Smooth muscle cell (in vitro differentiated cells): ENCODE measurements at regions not wholly inside any gene's neighbourhood (a gene's known extent, or its start where the extent isn't known, plus 50 kb on each side); places are given as distances from the start of the nearest gene placed in this dataset.

Source experiments
- DNase-seq: peaks from one replicate; lab custom pipeline; 2025; ENCODE audit not compliant: unreplicated experiment; lab: John Stamatoyannopoulos, UW
- H2AFZ ChIP-seq: fragments of 200-600 bp; sonication (generic); 2 replicates; pipeline ENCODE4 v1.6.0; 2016; ENCODE audit warnings: antibody characterized with exemption, low read depth, mild to moderate bottlenecking
- H3F3A ChIP-seq: fragments of 200-600 bp; sonication (generic); 2 replicates; pipeline ENCODE4 v1.6.0; 2017; ENCODE audit warnings: antibody characterized with exemption, low read depth
- H3K27ac ChIP-seq: fragments of 200-600 bp; sonication (generic); 2 replicates; pipeline ENCODE4 v1.5.1; 2016; ENCODE audit warnings: low read depth, mild to moderate bottlenecking
- H3K27me3 ChIP-seq: fragments of 200-600 bp; sonication (generic); 2 replicates; pipeline ENCODE4 v1.6.1; 2016; ENCODE audit warnings: low read depth, mild to moderate bottlenecking
- H3K36me3 ChIP-seq: fragments of 200-600 bp; sonication (generic); 2 replicates; pipeline ENCODE4 v1.5.1; 2016; ENCODE audit warnings: low read depth
- H3K4me1 ChIP-seq: fragments of 200-600 bp; sonication (generic); 2 replicates; pipeline ENCODE4 v1.5.1; 2016; ENCODE audit warnings: low read depth
- H3K4me2 ChIP-seq: fragments of 200-600 bp; sonication (generic); 2 replicates; pipeline ENCODE4 v1.6.0; 2016; ENCODE audit warnings: mild to moderate bottlenecking
- H3K4me3 ChIP-seq: fragments of 200-600 bp; sonication (generic); 2 replicates; pipeline ENCODE4 v1.5.1; 2016; ENCODE audit warnings: mild to moderate bottlenecking
- H3K79me2 ChIP-seq: fragments of 200-600 bp; sonication (generic); 2 replicates; pipeline ENCODE4 v1.6.0; 2016; ENCODE audit warnings: low read depth, mild to moderate bottlenecking
- H3K9ac ChIP-seq: fragments of 200-600 bp; sonication (generic); 2 replicates; pipeline ENCODE4 v1.6.0; 2016; ENCODE audit warnings: low read depth
- H3K9me3 ChIP-seq: fragments of 200-600 bp; sonication (generic); replicated peaks from 2 replicates; pipeline ENCODE4 v1.5.1; 2016; ENCODE audit warnings: low read depth
- H4K20me1 ChIP-seq: fragments of 200-600 bp; sonication (generic); 2 replicates; pipeline ENCODE4 v1.6.0; 2016; ENCODE audit warnings: low read depth
- WGBS: methylation state at CpG from one replicate; pipeline ENCODE4 v1.1.7; 2016; ENCODE audit warnings: low lambda C conversion rate; 5-methylcytosine and 5-hydroxymethylcytosine counted together
- TF ChIP-seq, protein P1 (sequence below): fragments of 200-600 bp; sonication (generic); IDR thresholded peaks from 2 replicates; pipeline ENCODE4 v1.5.1; 2017; ENCODE audit warnings: borderline replicate concordance, mild to moderate bottlenecking, antibody characterized with exemption; ENCODE audit not compliant: insufficient read depth, poor library complexity, severe bottlenecking

DNA sequence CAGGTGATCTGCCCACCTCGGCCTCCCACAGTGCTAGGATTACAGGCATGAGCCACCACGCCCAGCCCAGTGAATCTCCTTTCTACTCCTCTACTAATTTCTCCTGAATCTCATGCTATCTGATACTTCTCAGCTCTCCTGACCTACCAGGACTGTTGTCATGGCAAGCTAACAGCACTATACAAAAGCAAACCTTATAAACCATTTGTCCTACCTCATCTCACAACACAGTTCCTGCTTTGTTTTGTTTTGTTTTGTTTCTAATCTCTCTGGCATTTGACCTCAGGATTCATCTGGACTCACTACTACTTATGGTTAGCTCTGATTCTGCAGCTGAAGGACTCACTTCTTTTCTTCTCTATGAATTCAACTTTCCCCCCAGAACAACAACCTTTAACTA lies 734.8 kb downstream of the TLE1 start:
- TF ChIP-seq, protein P1, sequence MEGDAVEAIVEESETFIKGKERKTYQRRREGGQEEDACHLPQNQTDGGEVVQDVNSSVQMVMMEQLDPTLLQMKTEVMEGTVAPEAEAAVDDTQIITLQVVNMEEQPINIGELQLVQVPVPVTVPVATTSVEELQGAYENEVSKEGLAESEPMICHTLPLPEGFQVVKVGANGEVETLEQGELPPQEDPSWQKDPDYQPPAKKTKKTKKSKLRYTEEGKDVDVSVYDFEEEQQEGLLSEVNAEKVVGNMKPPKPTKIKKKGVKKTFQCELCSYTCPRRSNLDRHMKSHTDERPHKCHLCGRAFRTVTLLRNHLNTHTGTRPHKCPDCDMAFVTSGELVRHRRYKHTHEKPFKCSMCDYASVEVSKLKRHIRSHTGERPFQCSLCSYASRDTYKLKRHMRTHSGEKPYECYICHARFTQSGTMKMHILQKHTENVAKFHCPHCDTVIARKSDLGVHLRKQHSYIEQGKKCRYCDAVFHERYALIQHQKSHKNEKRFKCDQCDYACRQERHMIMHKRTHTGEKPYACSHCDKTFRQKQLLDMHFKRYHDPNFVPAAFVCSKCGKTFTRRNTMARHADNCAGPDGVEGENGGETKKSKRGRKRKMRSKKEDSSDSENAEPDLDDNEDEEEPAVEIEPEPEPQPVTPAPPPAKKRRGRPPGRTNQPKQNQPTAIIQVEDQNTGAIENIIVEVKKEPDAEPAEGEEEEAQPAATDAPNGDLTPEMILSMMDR: no peak

DNA sequence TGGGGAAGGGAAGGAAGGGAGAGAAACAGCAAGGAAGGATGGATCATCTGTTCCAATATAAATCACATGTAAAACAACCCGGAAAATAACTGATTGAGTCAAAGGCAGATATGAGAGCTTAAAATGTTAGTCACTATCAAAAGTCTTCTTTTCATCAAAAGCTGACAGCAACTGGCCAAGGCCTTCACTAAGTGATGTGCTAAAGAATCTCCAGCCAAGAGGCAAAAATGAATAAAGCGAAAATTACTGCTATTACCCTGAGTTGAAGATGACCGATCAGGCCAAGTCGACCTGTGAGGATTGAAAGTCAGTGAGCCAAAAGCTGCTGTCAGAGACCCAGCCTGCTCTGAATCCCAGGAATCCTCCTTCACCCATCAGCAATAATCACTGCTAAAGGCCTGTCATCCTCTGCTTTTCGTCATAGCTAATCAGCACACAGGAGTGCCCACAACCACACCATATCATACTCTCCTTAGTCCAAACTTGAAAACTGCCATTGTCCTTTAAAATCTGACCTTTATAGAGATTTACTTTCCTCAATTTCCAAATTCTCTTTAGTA lies 736.9 kb downstream of the TLE1 start:
- TF ChIP-seq, protein P1: no peak
- Histone ChIP-seq H3K4me3 (no peak overlapping the region), H3K4me1 (peaks cover 5% of the 10 kb centered on the region), H2AFZ (no peak overlapping the region), H4K20me1 (no peaks in the 10 kb centered on the region), H3K36me3 (no peaks in the 10 kb centered on the region), H3K9me3 (no peaks in the 10 kb centered on the region), H3K27me3 (no peaks in the 10 kb centered on the region), H3K9ac (no peak overlapping the region), H3F3A (no peaks in the 10 kb centered on the region), H3K79me2 (no peaks in the 10 kb centered on the region), H3K27ac (no peak overlapping the region), H3K4me2 (peak overlapping the region; percentile 13)
- WGBS: 57% methylated on average over 5 of the region's 5 CpGs
- DNase-seq: no peak

More for the DNA sequence above, 734.8 kb downstream of the TLE1 start:
- H3K36me3 ChIP-seq: no peaks in the 10 kb centered on the region
- no peak overlapping the region for H3K27ac ChIP-seq
- H3K9ac ChIP-seq: no peak overlapping the region
- no peaks in the 10 kb centered on the region for H4K20me1 ChIP-seq
- H3K27me3 ChIP-seq: no peaks in the 10 kb centered on the region
- no peaks in the 10 kb centered on the region for H3K79me2 ChIP-seq
- no peak overlapping the region for H3K4me2 ChIP-seq
- WGBS: 91% methylated on average over 2 of the region's 2 CpGs
- no peaks in the 10 kb centered on the region for H3K9me3 ChIP-seq
- H2AFZ ChIP-seq: no peak overlapping the region
- no peak overlapping the region for H3K4me3 ChIP-seq
- H3F3A ChIP-seq: no peaks in the 10 kb centered on the region
- no peak for DNase-seq
- H3K4me1 ChIP-seq: peaks cover 5% of the 10 kb centered on the region

DNA sequence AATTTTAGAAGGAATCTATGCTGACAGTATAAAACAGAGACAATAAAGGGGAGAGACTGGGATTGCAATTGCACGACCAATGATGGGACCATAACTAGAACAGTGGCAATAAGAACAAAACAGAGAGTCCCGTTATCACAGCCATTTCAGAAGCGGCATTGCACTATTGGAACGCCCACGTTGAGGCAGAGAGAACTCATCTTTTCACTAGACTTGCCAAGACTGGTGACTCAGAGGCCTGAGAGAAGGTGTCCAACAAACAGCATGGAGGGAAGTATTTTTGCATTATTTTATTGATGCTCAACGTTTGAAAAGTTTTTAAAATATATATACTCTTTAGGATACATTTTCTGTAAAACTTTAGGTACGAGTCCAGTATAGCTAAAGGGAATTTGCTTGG lies 737.7 kb downstream of the TLE1 start:
- Histone ChIP-seq H3K9me3 (no peaks in the 10 kb centered on the region), H4K20me1 (no peaks in the 10 kb centered on the region), H3K9ac (no peak overlapping the region), H3K4me1 (peaks cover 5% of the 10 kb centered on the region), H3K36me3 (no peaks in the 10 kb centered on the region), H3K27me3 (no peaks in the 10 kb centered on the region), H3K27ac (no peak overlapping the region), H3K4me3 (no peak overlapping the region), H2AFZ (no peak overlapping the region), H3K4me2 (peak overlapping the region; percentile 53), H3K79me2 (no peaks in the 10 kb centered on the region), H3F3A (no peaks in the 10 kb centered on the region)
- TF ChIP-seq, protein P1: no peak
- no peak for DNase-seq
- 63% methylated on average over 7 of the region's 7 CpGs for WGBS

DNA sequence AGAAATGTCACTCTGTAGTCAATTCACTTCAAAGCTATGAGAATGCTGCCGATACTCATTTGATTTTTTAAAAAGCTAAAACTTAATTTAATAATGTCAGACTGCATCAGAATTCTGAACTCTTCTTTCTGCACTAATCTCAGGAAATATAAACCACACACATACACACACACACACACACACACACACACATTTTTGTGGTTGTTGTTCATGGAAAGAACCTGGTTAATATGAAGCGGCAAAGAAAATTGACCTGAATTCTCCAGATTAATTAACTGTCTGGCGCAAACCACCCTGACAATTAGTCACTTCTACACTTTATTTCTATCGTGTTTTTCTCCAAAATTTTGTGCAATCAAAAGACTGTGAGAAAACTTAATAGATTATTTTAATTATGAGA lies 740.5 kb downstream of the TLE1 start:
- H3K9me3 ChIP-seq: no peaks in the 10 kb centered on the region
- no peaks in the 10 kb centered on the region for H4K20me1 ChIP-seq
- WGBS: 67% methylated on average over 4 of the region's 4 CpGs
- H3K9ac ChIP-seq: no peak overlapping the region
- no peak overlapping the region for H3K27ac ChIP-seq
- DNase-seq: no peak
- H3K79me2 ChIP-seq: no peaks in the 10 kb centered on the region
- H3K36me3 ChIP-seq: no peaks in the 10 kb centered on the region
- no peak overlapping the region for H3K4me3 ChIP-seq
- peaks cover 5% of the 10 kb centered on the region for H3K4me1 ChIP-seq
- H2AFZ ChIP-seq: no peak overlapping the region
- TF ChIP-seq, protein P1: no peak
- no peaks in the 10 kb centered on the region for H3K27me3 ChIP-seq
- H3K4me2 ChIP-seq: no peak overlapping the region
- H3F3A ChIP-seq: no peaks in the 10 kb centered on the region
